TTC549 (cell line): ENCODE measurements at regions not wholly inside any gene's neighbourhood (a gene's known extent, or its start where the extent isn't known, plus 50 kb on each side); places are given as distances from the start of the nearest gene placed in this dataset.

Source experiments
- FAIRE-seq: peaks from 2 replicates; lab custom pipeline; 2012; peaks lifted over from hg19 to GRCh38; lab: Jason Lieb, UNC

- FAIRE-seq: no peak
These were observed 582.0 kb upstream of the SEMA6D start for GRCh38 chr15:47135267-47135666.

- no peak for FAIRE-seq
These were observed 581.1 kb upstream of the SEMA6D start for GRCh38 chr15:47136236-47136635.

- no peak for FAIRE-seq
These were observed 577.3 kb upstream of the SEMA6D start for GRCh38 chr15:47139965-47140364.

GRCh38 chr15:47157827-47158226, 559.5 kb upstream of the SEMA6D start:
- FAIRE-seq: no peak

- FAIRE-seq: no peak
These were observed 558.7 kb upstream of the SEMA6D start for GRCh38 chr15:47158573-47158972.

GRCh38 chr15:47177177-47177576, 540.1 kb upstream of the SEMA6D start:
- FAIRE-seq: no peak

- no peak for FAIRE-seq
These were observed 537.3 kb upstream of the SEMA6D start for GRCh38 chr15:47179988-47180387.

- FAIRE-seq: no peak
These were observed 534.5 kb upstream of the SEMA6D start for GRCh38 chr15:47182818-47183217.

GRCh38 chr15:47184003-47184907, 533.0 kb upstream of the SEMA6D start:
- no peak for FAIRE-seq

GRCh38 chr15:47184908-47185801, 532.1 kb upstream of the SEMA6D start:
- FAIRE-seq: no peak

- FAIRE-seq: no peak
These were observed 531.2 kb upstream of the SEMA6D start for GRCh38 chr15:47186075-47186474.

- FAIRE-seq: no peak
These were observed 528.4 kb upstream of the SEMA6D start for GRCh38 chr15:47188758-47189507.

GRCh38 chr15:47194718-47195117, 522.6 kb upstream of the SEMA6D start:
- FAIRE-seq: no peak

- FAIRE-seq: no peak
These were observed 521.3 kb upstream of the SEMA6D start for GRCh38 chr15:47196048-47196447.

- FAIRE-seq: no peak
These were observed 513.3 kb upstream of the SEMA6D start for GRCh38 chr15:47203993-47204392.

- no peak for FAIRE-seq
These were observed 510.8 kb upstream of the SEMA6D start for GRCh38 chr15:47206358-47206978.

- FAIRE-seq: no peak
These were observed 507.7 kb upstream of the SEMA6D start for GRCh38 chr15:47209591-47209990.

- no peak for FAIRE-seq
These were observed 504.9 kb upstream of the SEMA6D start for GRCh38 chr15:47212222-47213010.

GRCh38 chr15:47213883-47214282, 503.4 kb upstream of the SEMA6D start:
- no peak for FAIRE-seq

- no peak for FAIRE-seq
These were observed 499.0 kb upstream of the SEMA6D start for GRCh38 chr15:47218295-47218694.

- no peak for FAIRE-seq
These were observed 472.9 kb upstream of the SEMA6D start for GRCh38 chr15:47244361-47244760.
